Mucosa of stomach (tissue), 1 donor: ENCODE measurements at regions not wholly inside any gene's neighbourhood (a gene's known extent, or its start where the extent isn't known, plus 50 kb on each side); places are given as distances from the start of the nearest gene placed in this dataset.

ENCODE experiments used
- H3K27me3 ChIP-seq: one replicate; pipeline ENCODE4 v1.7.0; 2013; ENCODE audit warnings: mild to moderate bottlenecking, low read length; ENCODE audit not compliant: control insufficient read depth, insufficient read depth
- H3K36me3 ChIP-seq: one replicate; pipeline ENCODE4 v1.7.0; 2013; ENCODE audit warnings: low read length; ENCODE audit not compliant: control insufficient read depth, insufficient read depth
- H3K4me1 ChIP-seq: one replicate; pipeline ENCODE4 v1.7.0; 2013; ENCODE audit warnings: mild to moderate bottlenecking, low read length; ENCODE audit not compliant: control insufficient read depth, insufficient read depth
- H3K4me3 ChIP-seq: one replicate; pipeline ENCODE4 v1.7.0; 2013; ENCODE audit warnings: low read length
- H3K9ac ChIP-seq: one replicate; pipeline ENCODE4 v1.7.0; 2013; ENCODE audit warnings: mild to moderate bottlenecking, low read length, moderate library complexity
- H3K9me3 ChIP-seq: one replicate; pipeline ENCODE4 v1.7.0; 2013; ENCODE audit warnings: mild to moderate bottlenecking, low read length, moderate library complexity; ENCODE audit not compliant: control insufficient read depth
- donor health status: Pancreatic carcinoma.

DNA sequence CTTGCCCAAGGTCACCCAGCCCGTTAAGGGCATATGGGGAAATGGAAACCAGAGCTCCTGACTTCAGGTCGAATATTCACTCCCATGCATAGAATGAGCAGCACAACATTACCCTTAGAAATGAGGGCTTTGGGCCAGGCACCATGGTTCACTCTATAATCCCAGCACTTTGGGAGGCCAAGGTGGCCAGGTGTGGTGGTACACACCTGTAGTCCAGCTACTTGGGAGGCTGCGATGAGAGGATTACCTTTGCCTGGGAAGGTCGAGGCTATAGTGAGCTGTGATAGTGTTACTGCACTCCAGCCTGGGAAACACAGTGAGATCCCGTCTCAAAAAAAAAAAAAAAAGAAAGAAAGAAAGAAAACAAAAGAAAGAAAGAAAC is 341.0 kb upstream of the TMPO start:
- Histone ChIP-seq H3K4me3 (no peak overlapping the region), H3K4me1 (no peaks in the 10 kb centered on the region), H3K36me3 (no peaks in the 10 kb centered on the region), H3K9me3 (no peaks in the 10 kb centered on the region), H3K9ac (no peak overlapping the region), H3K27me3 (no peaks in the 10 kb centered on the region)

DNA sequence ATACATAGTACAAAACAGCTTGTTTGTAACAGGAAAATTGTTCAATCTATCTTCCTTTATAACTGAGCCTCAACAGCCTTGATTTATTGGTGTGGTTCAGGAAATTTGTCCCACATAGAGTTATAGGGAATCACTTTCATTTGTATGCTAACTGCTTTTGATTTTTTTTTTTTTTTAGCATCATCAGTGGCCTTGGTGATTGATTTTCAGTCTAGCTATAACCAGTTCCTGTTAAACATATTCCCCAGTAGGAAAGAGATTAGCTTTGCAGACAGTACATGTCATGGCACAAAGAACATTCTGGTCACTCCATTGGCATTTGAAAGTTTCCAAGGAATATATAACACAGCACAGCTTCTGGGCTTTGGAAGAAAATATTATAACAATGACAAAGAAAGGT is 337.3 kb upstream of the TMPO start:
- Histone ChIP-seq H3K36me3 (no peaks in the 10 kb centered on the region), H3K4me3 (no peak overlapping the region), H3K9ac (no peak overlapping the region), H3K9me3 (no peaks in the 10 kb centered on the region), H3K27me3 (no peaks in the 10 kb centered on the region), H3K4me1 (no peaks in the 10 kb centered on the region)

GRCh38 chr12:98179151-98179550 is 336.2 kb upstream of the TMPO start:
- Histone ChIP-seq H3K9ac (no peak overlapping the region), H3K27me3 (no peaks in the 10 kb centered on the region), H3K9me3 (no peaks in the 10 kb centered on the region), H3K4me3 (no peak overlapping the region), H3K36me3 (no peaks in the 10 kb centered on the region), H3K4me1 (no peaks in the 10 kb centered on the region)

DNA sequence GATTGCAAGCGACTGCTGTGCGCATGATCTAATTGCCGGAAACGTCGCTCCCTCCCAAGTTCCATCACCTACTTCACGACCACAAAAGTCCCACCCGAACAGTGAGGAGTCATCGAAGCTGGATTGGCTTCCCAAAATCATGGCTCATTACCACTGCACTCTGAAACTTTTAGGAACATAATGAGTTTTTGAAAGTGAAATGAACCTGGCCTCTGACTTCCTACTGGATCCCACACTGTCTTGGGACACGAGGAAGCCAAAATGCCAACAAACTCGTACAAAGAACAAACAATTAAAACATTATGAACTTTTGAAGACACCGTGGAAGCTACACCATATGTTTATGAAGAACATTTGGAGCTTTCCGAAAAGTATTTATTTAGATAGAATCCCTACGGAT is 334.8 kb upstream of the TMPO start:
- no peak overlapping the region for H3K4me3 ChIP-seq
- no peaks in the 10 kb centered on the region for H3K4me1 ChIP-seq
- H3K9me3 ChIP-seq, result no peaks in the 10 kb centered on the region
- H3K36me3 ChIP-seq, result no peaks in the 10 kb centered on the region
- H3K9ac ChIP-seq, result no peak overlapping the region
- H3K27me3 ChIP-seq, result no peaks in the 10 kb centered on the region

GRCh38 chr12:98182821-98183220 is 332.6 kb upstream of the TMPO start:
- H3K9ac ChIP-seq, result no peak overlapping the region
- no peaks in the 10 kb centered on the region for H3K27me3 ChIP-seq
- no peaks in the 10 kb centered on the region for H3K9me3 ChIP-seq
- no peaks in the 10 kb centered on the region for H3K4me1 ChIP-seq
- no peak overlapping the region for H3K4me3 ChIP-seq
- H3K36me3 ChIP-seq, result no peaks in the 10 kb centered on the region

DNA sequence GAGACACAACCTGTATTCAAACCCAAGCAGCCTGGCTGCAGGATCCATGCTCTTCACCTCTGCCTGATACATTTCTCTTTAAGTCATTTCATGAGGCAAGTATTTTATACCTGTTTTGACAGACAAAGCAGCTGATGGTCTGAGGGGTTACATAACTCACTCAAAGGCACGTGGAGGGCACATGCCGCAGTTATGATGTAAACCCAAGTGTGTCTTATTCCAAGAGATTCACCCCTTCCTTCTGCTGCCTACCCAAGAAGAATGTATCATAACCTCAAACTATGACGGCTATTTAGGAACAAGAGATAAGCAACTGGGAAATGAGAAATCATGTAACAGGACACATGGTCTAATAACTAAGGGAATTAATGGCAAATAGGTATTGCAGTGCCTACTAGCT is 329.8 kb upstream of the TMPO start:
- Histone ChIP-seq H3K36me3 (no peaks in the 10 kb centered on the region), H3K9ac (no peak overlapping the region), H3K27me3 (no peaks in the 10 kb centered on the region), H3K4me3 (no peak overlapping the region), H3K9me3 (no peaks in the 10 kb centered on the region), H3K4me1 (no peaks in the 10 kb centered on the region)

- Histone ChIP-seq H3K36me3 (no peaks in the 10 kb centered on the region), H3K9me3 (no peaks in the 10 kb centered on the region), H3K4me1 (no peaks in the 10 kb centered on the region), H3K4me3 (no peak overlapping the region), H3K27me3 (no peaks in the 10 kb centered on the region), H3K9ac (no peak overlapping the region)
Measured at GRCh38 chr12:98188650-98189077, 326.7 kb upstream of the TMPO start.

DNA sequence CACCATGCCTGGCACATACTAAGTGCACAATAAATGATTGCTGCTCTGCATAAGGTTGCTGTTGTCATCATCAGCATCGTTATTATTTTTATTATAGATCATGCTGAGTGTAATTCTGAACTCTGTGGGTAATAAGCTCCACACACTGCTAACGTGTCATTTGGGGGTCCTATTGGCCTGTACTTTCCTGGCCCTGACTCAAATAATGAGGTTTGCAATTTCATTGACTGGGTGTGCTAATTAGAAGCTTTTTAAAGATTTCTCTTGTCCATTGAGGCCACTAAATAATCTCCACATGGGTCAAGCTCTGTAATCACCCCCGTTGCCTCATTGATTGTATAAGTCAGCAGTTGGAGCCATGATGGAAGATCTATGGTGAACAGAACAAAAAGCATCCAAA is 320.8 kb upstream of the TMPO start:
- H3K9ac ChIP-seq, result no peak overlapping the region

GRCh38 chr12:98198261-98198982 is 317.0 kb upstream of the TMPO start:
- H3K4me3 ChIP-seq, result no peak overlapping the region
- H3K27me3 ChIP-seq, result no peaks in the 10 kb centered on the region
- no peaks in the 10 kb centered on the region for H3K36me3 ChIP-seq
- H3K4me1 ChIP-seq, result no peaks in the 10 kb centered on the region
- no peak overlapping the region for H3K9ac ChIP-seq
- H3K9me3 ChIP-seq, result no peaks in the 10 kb centered on the region

More for the DNA sequence above, 320.8 kb upstream of the TMPO start:
- Histone ChIP-seq H3K27me3 (no peaks in the 10 kb centered on the region), H3K4me3 (no peak overlapping the region), H3K4me1 (no peaks in the 10 kb centered on the region), H3K36me3 (no peaks in the 10 kb centered on the region), H3K9me3 (no peaks in the 10 kb centered on the region)

GRCh38 chr12:98208816-98209215 is 306.6 kb upstream of the TMPO start:
- Histone ChIP-seq H3K36me3 (no peaks in the 10 kb centered on the region), H3K27me3 (no peaks in the 10 kb centered on the region), H3K9ac (no peak overlapping the region), H3K9me3 (no peaks in the 10 kb centered on the region), H3K4me1 (no peaks in the 10 kb centered on the region), H3K4me3 (no peak overlapping the region)

GRCh38 chr12:98211909-98212695 is 303.3 kb upstream of the TMPO start:
- no peaks in the 10 kb centered on the region for H3K27me3 ChIP-seq
- no peaks in the 10 kb centered on the region for H3K4me1 ChIP-seq
- H3K9ac ChIP-seq, result no peak overlapping the region
- no peaks in the 10 kb centered on the region for H3K9me3 ChIP-seq
- no peaks in the 10 kb centered on the region for H3K36me3 ChIP-seq
- no peak overlapping the region for H3K4me3 ChIP-seq

DNA sequence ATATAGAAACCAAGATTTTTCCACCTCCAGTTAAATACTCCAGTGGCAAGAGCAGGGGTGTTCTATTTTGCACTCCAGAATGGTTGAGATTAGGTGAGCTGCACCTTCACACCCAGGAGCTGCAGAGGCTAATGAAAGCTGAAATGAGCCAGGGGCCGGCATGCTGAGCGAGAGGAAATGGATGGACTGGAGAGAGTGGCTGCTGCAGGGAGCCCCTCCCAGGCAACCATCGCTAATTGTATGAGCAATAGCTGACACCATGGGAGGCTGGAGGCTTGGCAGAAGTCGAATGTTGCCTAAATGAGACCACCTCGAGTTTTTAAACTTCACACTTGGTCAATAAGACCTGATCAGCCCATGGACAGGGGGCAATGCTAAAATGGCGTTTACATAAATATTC is 301.8 kb upstream of the TMPO start:
- H3K9ac ChIP-seq, result no peak overlapping the region
- no peaks in the 10 kb centered on the region for H3K36me3 ChIP-seq
- H3K9me3 ChIP-seq, result no peaks in the 10 kb centered on the region
- H3K4me1 ChIP-seq, result no peaks in the 10 kb centered on the region
- H3K4me3 ChIP-seq, result no peak overlapping the region
- H3K27me3 ChIP-seq, result no peaks in the 10 kb centered on the region
